CD4-positive, CD25-positive, alpha-beta regulatory T cell (primary cell): ENCODE measurements at regions not wholly inside any gene's neighbourhood (a gene's known extent, or its start where the extent isn't known, plus 50 kb on each side); places are given as distances from the start of the nearest gene placed in this dataset.
"Not testable (repeated sequence)": the region's sequence is repeated elsewhere in the genome, so short reads cannot be mapped to it uniquely, and the experiment has no call there.

Experiments used
- ATAC-seq, 2 donors: fragments of 150-1000 bp; cut with Tn5 transposase; one replicate each; pipeline ENCODE4 v1.10.0; 2021; ENCODE audit warnings: low read depth in 2 of 2, moderate number of reproducible peaks in 2 of 2, moderate library complexity in 1 of 2
- DNase-seq, 3 donors: peaks; one replicate each; pipeline versions ENCODE4 v3.0.0 to v3.0.0-alpha.2; 2012 to 2022; ENCODE audit warnings: mixed read lengths in 1 of 3
- H3K27ac ChIP-seq: one replicate; pipeline ENCODE4 v1.7.0; 2013; ENCODE audit warnings: mild to moderate bottlenecking, low read length; ENCODE audit not compliant: insufficient read depth, poor library complexity, severe bottlenecking
- H3K27me3 ChIP-seq: one replicate; pipeline ENCODE4 v1.7.0; 2013; ENCODE audit warnings: low read length; ENCODE audit not compliant: control insufficient read depth, insufficient read depth
- H3K36me3 ChIP-seq: one replicate; pipeline ENCODE4 v1.7.0; 2013; ENCODE audit warnings: mild to moderate bottlenecking, low read length, moderate library complexity; ENCODE audit not compliant: control insufficient read depth, insufficient read depth
- H3K4me1 ChIP-seq: 2 replicates; pipeline ENCODE4 v1.7.0; 2013; ENCODE audit warnings: mild to moderate bottlenecking, low read length; ENCODE audit not compliant: insufficient read depth, control insufficient read depth, poor library complexity, severe bottlenecking
- H3K4me3 ChIP-seq: one replicate; pipeline ENCODE4 v1.7.0; 2013; ENCODE audit warnings: low read depth, mild to moderate bottlenecking, low read length, moderate library complexity
- H3K9me3 ChIP-seq, 2 experiments: 1 replicate in 1 of 2; 2 replicates in 1 of 2; pipeline ENCODE4 v1.7.0; 2013; ENCODE audit warnings: low read length in 2 of 2, mild to moderate bottlenecking in 1 of 2, moderate library complexity in 1 of 2; ENCODE audit not compliant: control insufficient read depth in 2 of 2
- H3K27ac Mint-ChIP-seq, 3 donors: one replicate each; pipeline ENCODE4 v1.8.0; 2020 to 2022; ENCODE audit warnings: mild to moderate bottlenecking in 3 of 3, mixed read lengths in 3 of 3, moderate library complexity in 2 of 3
- H3K27me3 Mint-ChIP-seq: one replicate; pipeline ENCODE4 v1.8.0; 2022; ENCODE audit warnings: mild to moderate bottlenecking, mixed read lengths
- H3K36me3 Mint-ChIP-seq: one replicate; pipeline ENCODE4 v1.8.0; 2020; ENCODE audit warnings: mixed read lengths
- H3K4me1 Mint-ChIP-seq, 4 donors: one replicate each; pipeline ENCODE4 v1.8.0; 2020 to 2022; ENCODE audit warnings: mixed read lengths in 4 of 4, mild to moderate bottlenecking in 1 of 4
- H3K4me3 Mint-ChIP-seq, 4 donors: one replicate each; pipeline ENCODE4 v1.8.0; 2020 to 2022; ENCODE audit warnings: mild to moderate bottlenecking in 4 of 4, mixed read lengths in 4 of 4, moderate library complexity in 3 of 4
- H3K9me3 Mint-ChIP-seq, 7 donors: one replicate each; pipeline ENCODE4 v1.8.0; 2020 to 2022; ENCODE audit warnings: mixed read lengths in 7 of 7, mild to moderate bottlenecking in 3 of 7, moderate library complexity in 2 of 7

DNA sequence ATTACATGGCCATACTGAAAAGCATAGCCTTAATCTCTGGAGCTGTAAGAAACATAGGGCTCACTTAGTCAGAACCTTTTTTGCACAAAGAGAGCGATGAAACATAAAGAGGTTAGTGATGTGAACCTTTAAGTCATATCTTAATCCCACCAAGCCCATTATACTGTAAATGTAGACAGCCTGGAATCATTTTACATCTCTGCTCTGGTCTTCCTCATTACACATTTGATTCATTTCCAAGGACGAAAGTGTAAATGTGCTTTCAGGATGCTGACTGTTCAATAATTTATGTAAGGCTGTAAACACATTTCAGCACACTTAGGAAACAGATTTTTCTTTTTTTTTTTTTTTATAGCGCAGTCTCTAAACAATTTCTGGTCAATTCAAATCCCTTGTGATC lies 131.3 kb upstream of the B3GAT2 start:
- ATAC-seq: no peak
- DNase-seq: no peak
- Histone ChIP-seq H3K4me1 (no peaks in the 10 kb centered on the region), H3K4me3 (no peak overlapping the region), H3K9me3 (peaks cover 0 to 2% of the 10 kb centered on the region in 2 experiments), H3K36me3 (no peaks in the 10 kb centered on the region), H3K27me3 (no peaks in the 10 kb centered on the region), H3K27ac (no peak overlapping the region)
- H3K27ac Mint-ChIP-seq: no peak overlapping the region
- no peaks in the 10 kb centered on the region for H3K4me1 Mint-ChIP-seq
- peaks cover 0 to 1% (median 0%) of the 10 kb centered on the region in 7 donors for H3K9me3 Mint-ChIP-seq
- H3K27me3 Mint-ChIP-seq: no peaks in the 10 kb centered on the region
- no peak overlapping the region for H3K4me3 Mint-ChIP-seq
- H3K36me3 Mint-ChIP-seq: no peaks in the 10 kb centered on the region

DNA sequence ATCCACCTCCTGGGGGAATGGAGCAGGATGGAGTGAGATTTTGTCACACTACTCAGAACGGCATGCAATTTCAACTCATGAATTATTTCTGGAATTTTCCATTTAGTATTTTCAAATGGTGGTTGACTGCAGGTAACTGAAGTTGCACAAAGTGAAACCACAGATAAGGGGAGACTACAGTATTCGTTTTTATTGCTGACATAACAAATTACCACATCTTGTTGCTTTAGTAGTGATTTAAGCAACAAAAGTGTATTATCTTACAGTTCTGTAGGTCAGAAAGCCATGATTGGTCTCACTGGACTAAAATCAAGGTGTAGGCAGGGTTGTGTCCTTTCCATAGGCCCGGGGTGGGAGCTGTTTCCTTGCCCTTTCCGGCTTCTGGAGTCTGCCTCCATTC lies 133.4 kb upstream of the B3GAT2 start:
- H3K9me3 Mint-ChIP-seq: peaks cover 0 to 3% (median 0%) of the 10 kb centered on the region in 7 donors
- no peak for DNase-seq
- no peaks in the 10 kb centered on the region for H3K36me3 Mint-ChIP-seq
- no peak overlapping the region for H3K4me3 Mint-ChIP-seq
- Histone ChIP-seq H3K4me1 (no peaks in the 10 kb centered on the region), H3K27ac (no peak overlapping the region), H3K36me3 (no peaks in the 10 kb centered on the region), H3K9me3 (peaks cover 0 to 2% of the 10 kb centered on the region in 2 experiments), H3K4me3 (no peak overlapping the region), H3K27me3 (no peaks in the 10 kb centered on the region)
- ATAC-seq: no peak
- no peaks in the 10 kb centered on the region for H3K27me3 Mint-ChIP-seq
- H3K4me1 Mint-ChIP-seq: no peaks in the 10 kb centered on the region
- no peak overlapping the region for H3K27ac Mint-ChIP-seq

DNA sequence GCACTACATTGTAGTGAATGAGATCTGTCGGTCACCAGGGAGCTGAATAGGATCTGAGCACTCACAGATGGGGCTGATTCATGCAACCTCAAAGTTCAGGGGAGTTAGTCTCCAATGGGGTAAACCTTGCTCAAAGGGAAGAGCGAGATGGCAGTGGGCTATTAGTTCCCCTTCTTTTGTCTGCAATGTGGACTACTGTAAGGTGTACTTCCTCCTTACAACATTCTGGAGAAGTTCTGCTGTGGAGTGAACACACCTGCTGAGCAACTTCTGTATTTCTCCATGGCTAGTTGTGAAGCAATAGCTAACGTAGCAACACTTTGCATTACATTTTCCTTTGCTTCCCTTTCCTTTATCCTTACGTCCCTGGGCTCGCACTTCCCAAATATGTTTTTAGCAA lies 134.3 kb upstream of the B3GAT2 start:
- no peaks in the 10 kb centered on the region for H3K27me3 ChIP-seq
- H3K27ac ChIP-seq: no peak overlapping the region
- H3K4me3 ChIP-seq: no peak overlapping the region
- H3K9me3 Mint-ChIP-seq: peaks cover 0 to 3% (median 1%) of the 10 kb centered on the region in 7 donors
- no peaks in the 10 kb centered on the region for H3K36me3 Mint-ChIP-seq
- H3K36me3 ChIP-seq: no peaks in the 10 kb centered on the region
- H3K4me1 ChIP-seq: no peaks in the 10 kb centered on the region
- H3K4me3 Mint-ChIP-seq: no peak overlapping the region
- no peak overlapping the region for H3K27ac Mint-ChIP-seq
- DNase-seq: no peak
- H3K9me3 ChIP-seq: peaks cover 0 to 2% of the 10 kb centered on the region in 2 experiments
- no peaks in the 10 kb centered on the region for H3K27me3 Mint-ChIP-seq
- ATAC-seq: no peak
- no peaks in the 10 kb centered on the region for H3K4me1 Mint-ChIP-seq

DNA sequence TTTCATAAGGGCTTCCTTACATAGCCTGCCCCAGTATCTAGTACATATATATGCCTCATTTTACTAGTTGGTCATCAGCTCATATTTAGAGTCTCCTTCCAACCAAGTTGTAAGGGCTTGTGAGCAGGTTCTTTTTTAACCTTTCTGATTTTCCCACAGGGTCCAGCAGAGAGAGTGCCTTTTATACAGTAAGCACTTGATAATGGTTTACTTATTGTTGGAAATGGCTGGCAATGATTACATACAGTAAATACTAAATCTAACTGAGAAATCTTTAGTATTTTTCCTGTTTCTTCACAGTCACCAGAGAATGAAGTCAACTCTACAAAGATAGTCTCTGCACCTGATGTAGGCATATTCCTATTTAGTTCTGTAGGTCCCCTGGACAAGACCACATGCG lies 135.1 kb upstream of the B3GAT2 start:
- H3K4me3 Mint-ChIP-seq: no peak overlapping the region
- H3K36me3 Mint-ChIP-seq: no peaks in the 10 kb centered on the region
- Histone ChIP-seq H3K4me1 (no peaks in the 10 kb centered on the region), H3K4me3 (no peak overlapping the region), H3K36me3 (no peaks in the 10 kb centered on the region), H3K27me3 (no peaks in the 10 kb centered on the region), H3K27ac (no peak overlapping the region), H3K9me3 (peaks cover 0 to 2% of the 10 kb centered on the region in 2 experiments)
- H3K27me3 Mint-ChIP-seq: no peaks in the 10 kb centered on the region
- ATAC-seq: no peak
- DNase-seq: no peak
- H3K27ac Mint-ChIP-seq: no peak overlapping the region
- no peaks in the 10 kb centered on the region for H3K4me1 Mint-ChIP-seq
- H3K9me3 Mint-ChIP-seq: peaks cover 0 to 4% (median 2%) of the 10 kb centered on the region in 7 donors

DNA sequence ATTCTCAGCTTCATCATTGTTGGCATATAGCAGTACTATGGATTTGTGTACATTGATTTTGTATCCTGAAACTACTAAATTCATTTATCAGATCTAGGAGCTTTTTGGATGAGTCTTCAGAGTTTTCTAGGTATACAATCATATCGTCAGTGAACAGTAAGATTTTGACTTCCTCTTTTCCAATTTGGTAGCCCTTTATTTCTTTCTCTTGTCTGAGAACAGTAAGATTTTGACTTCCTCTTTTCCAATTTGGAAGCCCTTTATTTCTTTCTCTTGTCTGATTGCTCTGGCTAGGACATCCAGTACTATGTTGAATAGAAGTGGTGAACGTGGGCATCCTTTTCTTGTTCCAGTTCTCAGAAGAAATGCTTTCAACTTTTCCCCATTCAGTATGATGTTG lies 140.4 kb upstream of the B3GAT2 start:
- H3K9me3 ChIP-seq, H3K4me3 ChIP-seq, DNase-seq, H3K4me1 Mint-ChIP-seq, H3K27me3 Mint-ChIP-seq, H3K27ac Mint-ChIP-seq, H3K27me3 ChIP-seq, H3K36me3 ChIP-seq, ATAC-seq, H3K27ac ChIP-seq, H3K4me3 Mint-ChIP-seq, H3K4me1 ChIP-seq, H3K36me3 Mint-ChIP-seq: not testable (repeated sequence)
- H3K9me3 Mint-ChIP-seq: peaks cover 0 to 25% (median 5%) of the 10 kb centered on the region in 7 donors

DNA sequence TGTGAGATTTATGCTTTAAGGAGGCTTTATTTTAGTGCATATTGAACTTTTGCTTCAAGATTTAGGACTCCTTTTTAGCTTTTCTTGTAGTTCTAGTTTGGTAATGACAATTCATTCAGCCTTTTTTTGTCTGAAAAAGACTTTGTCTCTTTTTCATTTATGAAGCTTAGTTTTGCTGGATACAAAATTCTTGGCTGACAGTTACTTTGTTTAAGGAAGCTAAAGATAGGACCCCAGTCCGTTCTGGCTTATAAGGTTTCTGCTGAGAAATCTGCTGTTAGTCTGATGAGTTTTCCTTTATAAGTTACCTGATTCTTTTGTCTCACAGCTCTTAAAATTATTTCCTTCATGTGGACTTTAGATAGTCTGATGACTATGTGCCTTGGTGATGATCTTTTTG lies 142.8 kb upstream of the B3GAT2 start:
- no peak for DNase-seq
- H3K4me1 Mint-ChIP-seq: no peaks in the 10 kb centered on the region
- no peak for ATAC-seq
- Histone ChIP-seq H3K27me3 (no peaks in the 10 kb centered on the region), H3K27ac (no peak overlapping the region), H3K4me3 (no peak overlapping the region), H3K9me3 (no peaks in the 10 kb centered on the region), H3K4me1 (no peaks in the 10 kb centered on the region), H3K36me3 (no peaks in the 10 kb centered on the region)
- H3K27ac Mint-ChIP-seq: no peak overlapping the region
- H3K36me3 Mint-ChIP-seq: no peaks in the 10 kb centered on the region
- peaks cover 0 to 22% (median 8%) of the 10 kb centered on the region in 7 donors for H3K9me3 Mint-ChIP-seq
- no peaks in the 10 kb centered on the region for H3K27me3 Mint-ChIP-seq
- no peak overlapping the region for H3K4me3 Mint-ChIP-seq

DNA sequence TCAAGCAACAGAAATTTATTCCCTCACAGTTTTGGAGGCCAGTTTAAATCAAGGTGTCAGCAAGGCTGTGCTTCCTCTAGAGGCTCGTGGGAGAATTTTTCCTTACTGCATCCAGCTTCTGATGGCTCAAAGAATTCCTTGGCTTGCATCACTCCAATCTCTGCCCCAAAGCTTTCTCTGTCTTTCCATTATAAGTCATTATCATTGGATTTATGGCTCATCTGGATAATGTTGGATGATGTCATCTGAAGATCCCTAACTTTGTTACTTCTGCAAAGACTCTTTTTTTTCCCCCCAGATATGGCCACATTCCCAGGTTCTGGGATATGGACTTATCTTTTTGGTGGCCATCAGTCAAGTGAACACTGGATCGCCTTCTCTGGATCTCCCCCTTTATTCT lies 146.3 kb upstream of the B3GAT2 start:
- Histone ChIP-seq H3K27me3 (no peaks in the 10 kb centered on the region), H3K4me1 (no peaks in the 10 kb centered on the region), H3K27ac (no peak overlapping the region), H3K36me3 (no peaks in the 10 kb centered on the region), H3K9me3 (no peaks in the 10 kb centered on the region), H3K4me3 (no peak overlapping the region)
- no peak for DNase-seq
- no peak for ATAC-seq
- H3K27ac Mint-ChIP-seq: no peak overlapping the region
- H3K4me3 Mint-ChIP-seq: no peak overlapping the region
- H3K9me3 Mint-ChIP-seq: peaks cover 0 to 18% (median 7%) of the 10 kb centered on the region in 7 donors
- no peaks in the 10 kb centered on the region for H3K4me1 Mint-ChIP-seq
- no peaks in the 10 kb centered on the region for H3K36me3 Mint-ChIP-seq
- no peaks in the 10 kb centered on the region for H3K27me3 Mint-ChIP-seq

DNA sequence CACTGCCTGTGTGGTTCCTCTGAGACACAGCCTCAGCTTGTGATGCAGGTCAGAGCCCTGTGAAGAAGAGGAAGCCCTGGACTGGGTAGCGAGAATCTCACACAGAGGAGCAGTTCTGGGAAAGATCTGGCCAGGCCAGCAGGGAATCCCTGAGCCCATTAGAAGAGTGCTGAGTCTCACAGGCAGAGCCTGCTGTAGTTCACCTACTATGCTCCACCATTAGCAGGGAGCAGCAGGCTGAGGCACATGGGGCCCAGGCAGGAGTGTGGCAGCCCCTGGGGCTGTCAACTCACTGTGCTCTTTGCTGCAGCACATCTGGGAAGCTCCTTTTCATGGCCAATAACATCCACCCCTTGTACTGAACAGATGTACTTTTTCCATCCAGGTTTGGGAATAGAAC lies 146.8 kb upstream of the B3GAT2 start:
- H3K27me3 Mint-ChIP-seq: no peaks in the 10 kb centered on the region
- DNase-seq (no peak), ATAC-seq (no peak)
- no peak overlapping the region for H3K27ac Mint-ChIP-seq
- Histone ChIP-seq H3K4me3 (no peak overlapping the region), H3K27ac (no peak overlapping the region), H3K36me3 (no peaks in the 10 kb centered on the region), H3K4me1 (no peaks in the 10 kb centered on the region), H3K27me3 (no peaks in the 10 kb centered on the region), H3K9me3 (no peaks in the 10 kb centered on the region)
- H3K9me3 Mint-ChIP-seq: peaks cover 0 to 18% (median 7%) of the 10 kb centered on the region in 7 donors
- H3K4me3 Mint-ChIP-seq: no peak overlapping the region
- no peaks in the 10 kb centered on the region for H3K4me1 Mint-ChIP-seq
- no peaks in the 10 kb centered on the region for H3K36me3 Mint-ChIP-seq
